H9 (cell line): ENCODE measurements at regions not wholly inside any gene's neighbourhood (a gene's known extent, or its start where the extent isn't known, plus 50 kb on each side); places are given as distances from the start of the nearest gene placed in this dataset.

Source experiments
- DNase-seq: peaks from one replicate; pipeline ENCODE4 v3.0.0-alpha.2; 2017
- H2AFZ ChIP-seq: one replicate; pipeline ENCODE4 v1.6.1; 2013; ENCODE audit warnings: mild to moderate bottlenecking, low read length, control low read depth, moderate library complexity
- H2AK5ac ChIP-seq: 2 replicates; pipeline ENCODE4 v1.6.1; 2013; ENCODE audit warnings: low read length, control low read depth, mixed read lengths; ENCODE audit not compliant: insufficient read length
- H2BK120ac ChIP-seq: one replicate; pipeline ENCODE4 v1.6.1; 2013; ENCODE audit warnings: low read depth, mild to moderate bottlenecking, low read length, control low read depth, inconsistent platforms; ENCODE audit not compliant: poor library complexity, severe bottlenecking
- H2BK12ac ChIP-seq: 2 replicates; pipeline ENCODE4 v1.6.1; 2013; ENCODE audit warnings: low read length, control low read depth, mixed read lengths, low read depth; ENCODE audit not compliant: insufficient read length
- H2BK15ac ChIP-seq: 2 replicates; pipeline ENCODE4 v1.6.1; 2013; ENCODE audit warnings: low read depth, low read length, control low read depth
- H2BK20ac ChIP-seq: one replicate; pipeline ENCODE4 v1.6.1; 2013; ENCODE audit warnings: low read depth, mild to moderate bottlenecking, low read length, control low read depth, inconsistent platforms; ENCODE audit not compliant: poor library complexity, severe bottlenecking
- H2BK5ac ChIP-seq: 2 replicates; pipeline ENCODE4 v1.6.1; 2013; ENCODE audit warnings: low read length, control low read depth, mixed read lengths; ENCODE audit not compliant: insufficient read length
- H3K14ac ChIP-seq: 2 replicates; pipeline ENCODE4 v1.6.1; 2013; ENCODE audit warnings: low read length, control low read depth; ENCODE audit not compliant: insufficient read depth
- H3K18ac ChIP-seq: 2 replicates; pipeline ENCODE4 v1.6.1; 2013; ENCODE audit warnings: low read depth, mild to moderate bottlenecking, mixed read lengths, low read length, control low read depth; ENCODE audit not compliant: insufficient read length
- H3K23ac ChIP-seq: 2 replicates; pipeline ENCODE4 v1.6.1; 2013; ENCODE audit warnings: low read length, control low read depth, mixed read lengths, low read depth; ENCODE audit not compliant: insufficient read length
- H3K23me2 ChIP-seq: 2 replicates; pipeline ENCODE4 v1.6.1; 2013; ENCODE audit warnings: low read depth, mild to moderate bottlenecking, mixed read lengths, low read length, control low read depth; ENCODE audit not compliant: insufficient read length, poor library complexity, severe bottlenecking
- H3K27ac ChIP-seq: 2 replicates; pipeline ENCODE4 v1.5.1; 2013; ENCODE audit warnings: low read length, control low read depth, mixed read lengths, low read depth; ENCODE audit not compliant: insufficient read length
- H3K27me3 ChIP-seq: 2 replicates; pipeline ENCODE4 v1.6.1; 2013; ENCODE audit warnings: low read length, control low read depth, inconsistent platforms; ENCODE audit not compliant: insufficient read depth
- H3K4ac ChIP-seq: 2 replicates; pipeline ENCODE4 v1.6.1; 2013; ENCODE audit warnings: low read depth, mild to moderate bottlenecking, control low read depth, inconsistent platforms, low read length, moderate library complexity
- H3K4me1 ChIP-seq: 2 replicates; pipeline ENCODE4 v1.6.1; 2013; ENCODE audit warnings: low read length, control low read depth, inconsistent platforms; ENCODE audit not compliant: insufficient read depth
- H3K4me2 ChIP-seq: 2 replicates; pipeline ENCODE4 v1.6.1; 2013; ENCODE audit warnings: low read length, control low read depth, mixed read lengths; ENCODE audit not compliant: insufficient read length, insufficient read depth
- H3K56ac ChIP-seq: 2 replicates; pipeline ENCODE4 v1.6.1; 2013; ENCODE audit warnings: low read depth, mild to moderate bottlenecking, mixed read lengths, low read length, control low read depth; ENCODE audit not compliant: insufficient read length
- H3K79me1 ChIP-seq: 2 replicates; pipeline ENCODE4 v1.6.1; 2013; ENCODE audit warnings: low read depth, mild to moderate bottlenecking, moderate library complexity, low read length, control low read depth, inconsistent platforms; ENCODE audit not compliant: insufficient read depth, poor library complexity, severe bottlenecking
- H3K79me2 ChIP-seq: 2 replicates; pipeline ENCODE4 v1.6.1; 2013; ENCODE audit warnings: low read length, control low read depth, inconsistent platforms; ENCODE audit not compliant: insufficient read depth
- H3K9ac ChIP-seq: 2 replicates; pipeline ENCODE4 v1.6.1; 2013; ENCODE audit warnings: low read length, control low read depth, mixed read lengths; ENCODE audit not compliant: insufficient read length; ENCODE audit errors: extremely low read depth
- H3K9me3 ChIP-seq: one replicate; pipeline ENCODE4 v1.6.1; 2013; ENCODE audit warnings: low read depth, low read length, inconsistent platforms; ENCODE audit not compliant: control insufficient read depth
- H3T11ph ChIP-seq: one replicate; pipeline ENCODE4 v1.6.1; 2013; ENCODE audit warnings: mild to moderate bottlenecking, low read length, control low read depth, inconsistent platforms
- H4K20me1 ChIP-seq: one replicate; pipeline ENCODE4 v1.6.1; 2013; ENCODE audit not compliant: control insufficient read depth, insufficient read length, insufficient read depth
- H4K5ac ChIP-seq: 2 replicates; pipeline ENCODE4 v1.6.1; 2013; ENCODE audit warnings: low read depth, mild to moderate bottlenecking, mixed read lengths, low read length, control low read depth; ENCODE audit not compliant: insufficient read length
- H4K8ac ChIP-seq: replicated peaks from 2 replicates; pipeline ENCODE4 v1.6.1; 2013; ENCODE audit warnings: low read length, control low read depth, mixed read lengths, low read depth; ENCODE audit not compliant: insufficient read length
- H4K91ac ChIP-seq: 2 replicates; pipeline ENCODE4 v1.6.1; 2013; ENCODE audit warnings: low read depth, mild to moderate bottlenecking, moderate library complexity, mixed read lengths, low read length, control low read depth; ENCODE audit not compliant: insufficient read length
- H3K27ac Mint-ChIP-seq, 3 experiments: 2 replicates in 2 of 3; 3 replicates in 1 of 3; pipeline ENCODE4 v1.8.0; 2020 to 2021; ENCODE audit warnings: mixed read lengths in 3 of 3, mild to moderate bottlenecking in 1 of 3, moderate library complexity in 1 of 3
- H3K27me3 Mint-ChIP-seq: 2 replicates; pipeline ENCODE4 v1.8.0; 2021; ENCODE audit warnings: low read depth, mild to moderate bottlenecking, moderate library complexity, mixed read lengths
- H3K36me3 Mint-ChIP-seq, 3 experiments: 2 replicates in 2 of 3; 3 replicates in 1 of 3; pipeline ENCODE4 v1.8.0; 2020 to 2021; ENCODE audit warnings: low read depth in 3 of 3, mixed read lengths in 3 of 3; ENCODE audit not compliant: insufficient read depth in 1 of 3
- H3K4me1 Mint-ChIP-seq, 2 experiments: 2 replicates each; pipeline ENCODE4 v1.8.0; 2020; ENCODE audit warnings: mixed read lengths in 2 of 2
- H3K4me3 Mint-ChIP-seq, 2 experiments: 2 replicates in 1 of 2; 3 replicates in 1 of 2; pipeline ENCODE4 v1.8.0; 2020 to 2021; ENCODE audit warnings: mild to moderate bottlenecking in 2 of 2, mixed read lengths in 2 of 2, moderate library complexity in 1 of 2
- H3K9me3 Mint-ChIP-seq, 2 experiments: 2 replicates in 1 of 2; 3 replicates in 1 of 2; pipeline ENCODE4 v1.8.0; 2020; ENCODE audit warnings: mild to moderate bottlenecking in 2 of 2, mixed read lengths in 2 of 2, moderate library complexity in 1 of 2
- CTCF ChIP-seq: fragments of 200-600 bp; sonication (generic); conservative IDR thresholded peaks from 3 replicates; pipeline ENCODE4 v1.8.0; 2021; ENCODE audit warnings: antibody characterized with exemption, mild to moderate bottlenecking
- WGBS: extraction: QIAGEN DNeasy Blood & Tissue Kit; methylation state at CpG from one replicate; pipeline ENCODE4 v1.1.7; 2013; ENCODE audit warnings: missing lambda C conversion rate, low lambda C conversion rate, mixed read lengths; ENCODE audit not compliant: insufficient read length; ENCODE audit errors: extremely low coverage; 5-methylcytosine and 5-hydroxymethylcytosine counted together

- no peaks in the 10 kb centered on the region for H3K4me1 ChIP-seq
- peaks cover 3 to 7% of the 10 kb centered on the region in 2 experiments; a peak in 4 of 5 replicates for H3K9me3 Mint-ChIP-seq
Measured at GRCh38 chr3:95297581-95297980, 1234.7 kb downstream of the NSUN3 start.

More at GRCh38 chr3:95297581-95297980, 1234.7 kb downstream of the NSUN3 start:
- H3T11ph ChIP-seq, result no peak overlapping the region
- no peak overlapping the region for H2AFZ ChIP-seq
- H3K4me2 ChIP-seq, result no peak overlapping the region
- no peak overlapping the region for H3K4me3 Mint-ChIP-seq
- H4K8ac ChIP-seq, result no peak overlapping the region
- H3K36me3 Mint-ChIP-seq, result peaks cover 0 to 2% (median 1%) of the 10 kb centered on the region in 3 experiments; a peak in 2 of 7 replicates
- H3K27ac ChIP-seq, result no peak overlapping the region
- no peak overlapping the region for H3K4ac ChIP-seq
- WGBS, result no CpG with 5 or more reads among the region's 1 CpG
- TF ChIP-seq CTCF, result no peak
- H2BK15ac ChIP-seq, result no peak overlapping the region
- no peak for DNase-seq
- H3K23ac ChIP-seq, result no peak overlapping the region
- no peak overlapping the region for H3K18ac ChIP-seq
- no peak overlapping the region for H3K56ac ChIP-seq
- H4K5ac ChIP-seq, result no peak overlapping the region
- no peak overlapping the region for H2BK120ac ChIP-seq
- H2BK12ac ChIP-seq, result no peak overlapping the region
- no peak overlapping the region for H4K91ac ChIP-seq
- no peak overlapping the region for H3K9ac ChIP-seq
- no peaks in the 10 kb centered on the region for H3K27me3 Mint-ChIP-seq
- H3K9me3 ChIP-seq, result no peaks in the 10 kb centered on the region
- H3K79me2 ChIP-seq, result no peaks in the 10 kb centered on the region
- no peaks in the 10 kb centered on the region for H3K23me2 ChIP-seq
- no peak overlapping the region for H3K27ac Mint-ChIP-seq
- H3K79me1 ChIP-seq, result no peaks in the 10 kb centered on the region
- no peak overlapping the region for H2BK5ac ChIP-seq
- peaks cover 0 to 4% of the 10 kb centered on the region in 2 experiments; a peak in 2 of 4 replicates for H3K4me1 Mint-ChIP-seq
- no peaks in the 10 kb centered on the region for H3K27me3 ChIP-seq
- H3K14ac ChIP-seq, result no peak overlapping the region
- H2BK20ac ChIP-seq, result no peak overlapping the region
- H2AK5ac ChIP-seq, result no peak overlapping the region
- no peaks in the 10 kb centered on the region for H4K20me1 ChIP-seq
